Esophagus squamous epithelium (tissue), 5 donors: ENCODE measurements at regions not wholly inside any gene's neighbourhood (a gene's known extent, or its start where the extent isn't known, plus 50 kb on each side); places are given as distances from the start of the nearest gene placed in this dataset.
"Not testable (repeated sequence)": the region's sequence is repeated elsewhere in the genome, so short reads cannot be mapped to it uniquely, and the experiment has no call there.

ENCODE experiments used
- DNase-seq: peaks from one replicate; lab custom pipeline; 2025; lab: John Stamatoyannopoulos, UW
- H3K27ac ChIP-seq, 4 donors: fragments of 200-600 bp; sonication (generic); one replicate each; pipeline ENCODE4 v1.5.1; 2016 to 2019; ENCODE audit warnings: mild to moderate bottlenecking in 1 of 4
- H3K27me3 ChIP-seq, 4 donors: fragments of 200-600 bp; sonication (generic); 1 replicate in 3 of 4; 2 replicates in 1 of 4; pipeline versions ENCODE4 v1.5.1 to v1.6.0; 2017 to 2021; ENCODE audit warnings: antibody characterized with exemption in 1 of 4
- H3K36me3 ChIP-seq, 3 donors: fragments of 200-600 bp; sonication (generic); one replicate each; pipeline ENCODE4 v1.5.1; 2016 to 2019
- H3K4me1 ChIP-seq, 3 donors: fragments of 200-600 bp; sonication (generic); one replicate each; pipeline ENCODE4 v1.5.1; 2017 to 2019
- H3K4me3 ChIP-seq, 4 donors: fragments of 200-600 bp; sonication (generic); 1 replicate in 3 of 4; 2 replicates in 1 of 4; pipeline ENCODE4 v1.5.1; 2016 to 2019; ENCODE audit warnings: mild to moderate bottlenecking in 2 of 4, moderate library complexity in 1 of 4
- H3K9me3 ChIP-seq, 3 donors: fragments of 200-600 bp; sonication (generic); one replicate each; pipeline ENCODE4 v1.5.1; 2016 to 2019
- CTCF ChIP-seq, 6 experiments: fragments of 450-650 bp in 4 of 6; fragments of 200-600 bp in 2 of 6; sonication (generic) in 2 of 6; IDR thresholded peaks; one replicate each; pipeline ENCODE4 v1.5.1; 2016 to 2019; ENCODE audit warnings: antibody characterized with exemption in 6 of 6, mild to moderate bottlenecking in 4 of 6, moderate library complexity in 4 of 6
- POLR2A ChIP-seq, 4 donors: fragments of 450-650 bp; IDR thresholded peaks; one replicate each; pipeline ENCODE4 v1.6.1; 2017; ENCODE audit warnings: antibody characterized with exemption in 4 of 4, mild to moderate bottlenecking in 4 of 4, moderate library complexity in 3 of 4
- WGBS, 2 donors: methylation state at CpG; one replicate each; pipeline ENCODE4 v1.1.5; 2018; 5-methylcytosine and 5-hydroxymethylcytosine counted together
- intact Hi-C: fragments of 100-400 bp; cut with DNase I; formaldehyde crosslinking; loops from one replicate; pipeline ENCODE4 v1.15.0; 2022
- donor health status: DM: yes; HTN: yes; CAD: no.

- Histone ChIP-seq H3K27ac (no peak overlapping the region), H3K27me3 (no peaks in the 10 kb centered on the region), H3K4me3 (no peak overlapping the region), H3K4me1 (peaks cover 0 to 37% (median 18%) of the 10 kb centered on the region in 3 donors), H3K36me3 (no peaks in the 10 kb centered on the region), H3K9me3 (no peaks in the 10 kb centered on the region)
- TF ChIP-seq POLR2A (IDR thresholded peaks at IDR 0.05) (no peak), CTCF (IDR thresholded peaks at IDR 0.05) (no peak)
- DNase-seq, result no peak
- WGBS, 2 donors, result 60 to 66% methylated on average over 7 of the region's 7 CpGs
- intact Hi-C loops, result no loop called here
Measured at GRCh38 chr5:124908581-124909451, 162.4 kb upstream of the ZNF608 start.

DNA sequence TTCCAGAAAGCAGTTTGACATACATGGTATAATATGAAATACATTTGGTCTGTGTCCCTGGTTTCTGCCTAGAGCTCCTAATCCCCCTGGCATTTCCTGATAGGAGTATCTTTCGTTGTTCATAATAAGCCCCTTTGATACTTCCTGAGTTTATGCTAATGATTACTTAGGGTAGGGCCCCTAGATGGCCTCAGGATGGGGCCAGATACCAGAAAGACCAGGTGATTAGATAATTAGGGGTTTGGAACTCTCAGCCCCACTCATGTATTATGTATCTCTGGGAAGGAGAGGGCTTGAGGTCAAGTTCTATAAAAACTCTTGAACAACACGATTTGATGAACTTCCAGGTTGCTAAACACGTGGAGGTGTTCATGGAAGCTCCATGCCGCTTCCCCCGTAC is 163.3 kb upstream of the ZNF608 start:
- Histone ChIP-seq H3K27ac (no peak overlapping the region), H3K4me1 (peaks cover 0 to 37% (median 18%) of the 10 kb centered on the region in 3 donors), H3K4me3 (no peak overlapping the region), H3K9me3 (no peaks in the 10 kb centered on the region), H3K27me3 (no peaks in the 10 kb centered on the region), H3K36me3 (no peaks in the 10 kb centered on the region)
- 81 to 93% methylated on average over 5 of the region's 5 CpGs for WGBS, 2 donors
- intact Hi-C loops, result no loop called here
- no peak for TF ChIP-seq CTCF (IDR thresholded peaks at IDR 0.05)
- no peak for TF ChIP-seq POLR2A (IDR thresholded peaks at IDR 0.05)
- DNase-seq, result no peak

- no peaks in the 10 kb centered on the region for H3K36me3 ChIP-seq
- peaks cover 0 to 36% (median 18%) of the 10 kb centered on the region in 3 donors for H3K4me1 ChIP-seq
- H3K4me3 ChIP-seq, result no peak overlapping the region
- no peak for DNase-seq
- H3K9me3 ChIP-seq, result no peaks in the 10 kb centered on the region
- no peak for TF ChIP-seq CTCF (IDR thresholded peaks at IDR 0.05)
- TF ChIP-seq POLR2A (IDR thresholded peaks at IDR 0.05), result no peak
- H3K27ac ChIP-seq, result no peak overlapping the region
- intact Hi-C loops, result no loop called here
- WGBS, 2 donors, result 80 to 92% methylated on average over 3 of the region's 3 CpGs
- no peaks in the 10 kb centered on the region for H3K27me3 ChIP-seq
Measured at GRCh38 chr5:124910354-124911016, 164.0 kb upstream of the ZNF608 start.

DNA sequence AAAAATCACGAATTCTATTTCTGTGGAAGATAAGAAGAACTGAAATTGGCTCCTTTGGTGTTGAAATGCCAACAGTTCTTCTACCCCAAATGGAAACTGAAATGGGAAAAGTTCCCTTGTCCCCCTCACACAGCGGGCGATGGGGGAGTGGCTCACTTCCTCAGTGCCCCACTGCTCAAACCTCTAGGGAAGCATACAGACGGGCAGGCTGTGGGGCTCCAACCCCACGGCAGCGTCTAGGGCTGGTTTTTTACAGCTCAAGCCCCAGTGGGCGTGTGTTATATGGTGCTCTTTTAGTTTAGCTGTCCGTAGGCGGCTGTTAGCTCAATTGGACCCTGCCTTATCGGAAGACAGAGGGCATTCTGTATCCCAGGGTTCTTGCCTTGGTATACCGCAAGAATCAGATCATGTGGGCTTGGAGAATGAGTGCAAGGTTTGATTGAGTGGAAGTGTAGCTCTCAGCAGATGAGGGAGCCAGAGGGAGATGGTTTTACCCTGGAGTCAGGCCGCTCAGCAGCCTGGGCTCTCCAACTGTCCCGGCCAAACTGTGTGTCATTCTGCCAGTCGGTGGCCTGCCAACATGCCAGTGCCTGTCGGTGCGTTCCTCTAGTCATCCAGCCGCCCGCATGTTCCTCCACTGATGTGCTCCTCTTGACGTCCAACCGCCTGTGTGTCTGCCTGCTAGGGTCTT is 166.3 kb upstream of the ZNF608 start:
- TF ChIP-seq CTCF (IDR thresholded peaks at IDR 0.05) (no peak), POLR2A (IDR thresholded peaks at IDR 0.05) (no peak)
- Histone ChIP-seq H3K9me3 (no peaks in the 10 kb centered on the region), H3K4me1 (peaks cover 0 to 15% (median 7%) of the 10 kb centered on the region in 3 donors), H3K36me3 (no peaks in the 10 kb centered on the region), H3K4me3 (no peak overlapping the region), H3K27me3 (no peaks in the 10 kb centered on the region), H3K27ac (no peak overlapping the region)
- no peak for DNase-seq
- 83 to 88% methylated on average over 16 to 17 of the region's 20 CpGs for whole genome bisulfite sequencing, 2 donors
- intact Hi-C loops, result no loop called here

GRCh38 chr5:124913329-124913653 is 166.9 kb upstream of the ZNF608 start:
- 83 to 91% methylated on average over 2 of the region's 2 CpGs for whole genome bisulfite sequencing, 2 donors
- intact Hi-C loops, result no loop called here
- no peaks in the 10 kb centered on the region for H3K9me3 ChIP-seq

DNA sequence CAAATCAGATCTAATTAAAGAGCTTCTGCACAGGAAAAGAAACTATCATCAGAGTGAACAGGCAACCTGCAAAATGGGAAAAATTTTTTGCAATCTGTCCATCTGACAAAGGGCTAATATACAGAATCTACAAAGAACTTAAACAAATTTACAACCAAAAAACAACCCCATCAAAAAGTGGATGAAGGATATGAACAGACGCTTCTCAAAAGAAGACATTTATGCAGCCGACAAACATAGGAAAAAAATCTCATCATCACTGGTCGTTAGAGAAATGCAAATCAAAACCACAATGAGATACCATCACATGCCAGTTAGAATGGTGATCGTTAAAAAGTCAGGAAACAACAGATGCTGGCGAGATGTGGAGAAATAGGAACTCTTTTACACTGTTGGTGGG is 169.9 kb upstream of the ZNF608 start:
- intact Hi-C loops, H3K27ac ChIP-seq, H3K36me3 ChIP-seq, H3K9me3 ChIP-seq, H3K4me1 ChIP-seq, H3K27me3 ChIP-seq, DNase-seq, H3K4me3 ChIP-seq: not testable (repeated sequence)
- whole genome bisulfite sequencing, 2 donors, result 45 to 54% methylated on average over 5 of the region's 5 CpGs

More at GRCh38 chr5:124913329-124913653, 166.9 kb upstream of the ZNF608 start:
- H3K27ac ChIP-seq, result no peak overlapping the region
- no peak overlapping the region for H3K4me3 ChIP-seq
- DNase-seq, result no peak
- H3K36me3 ChIP-seq, result no peaks in the 10 kb centered on the region
- no peak for TF ChIP-seq POLR2A (IDR thresholded peaks at IDR 0.05)
- H3K4me1 ChIP-seq, result peaks cover 0 to 13% (median 7%) of the 10 kb centered on the region in 3 donors
- H3K27me3 ChIP-seq, result no peaks in the 10 kb centered on the region
